ENCODE measurements at regions not wholly inside any gene's neighbourhood (a gene's known extent, or its start where the extent isn't known, plus 50 kb on each side); places are given as distances from the start of the nearest gene placed in this dataset.

GRCh38 chr4:126027601-126028000 is 712.8 kb downstream of the FAT4 start:
- H3K9me3 ChIP-seq (ENCODE audit: severe bottlenecking), result peaks cover 9% of the 10 kb centered on the region
- H3K27ac ChIP-seq, result no peak overlapping the region
- H3K27me3 ChIP-seq (ENCODE audit: insufficient read depth, low read depth, severe bottlenecking), result no peaks in the 10 kb centered on the region
- DNase-seq, result no peak
- H3K4me3 ChIP-seq (ENCODE audit: low read depth, low read length), result no peak overlapping the region
- H3K36me3 ChIP-seq, result no peaks in the 10 kb centered on the region
- no peak for TF ChIP-seq CTCF (IDR thresholded peaks at IDR 0.05; ENCODE audit: low read depth, low read length)

GRCh38 chr4:126028876-126029275 is 714.1 kb downstream of the FAT4 start:
- DNase-seq, result no peak
- Histone ChIP-seq H3K27ac (no peak overlapping the region), H3K4me3 (ENCODE audit: low read depth, low read length) (no peak overlapping the region), H3K9me3 (ENCODE audit: severe bottlenecking) (peaks cover 9% of the 10 kb centered on the region), H3K36me3 (no peaks in the 10 kb centered on the region), H3K27me3 (ENCODE audit: insufficient read depth, low read depth, severe bottlenecking) (no peaks in the 10 kb centered on the region)
- TF ChIP-seq CTCF (IDR thresholded peaks at IDR 0.05; ENCODE audit: low read depth, low read length), result no peak

- Histone ChIP-seq H3K9me3 (ENCODE audit: severe bottlenecking) (no peaks in the 10 kb centered on the region), H3K27ac (no peak overlapping the region), H3K4me3 (ENCODE audit: low read depth, low read length) (no peak overlapping the region), H3K27me3 (ENCODE audit: insufficient read depth, low read depth, severe bottlenecking) (no peaks in the 10 kb centered on the region), H3K36me3 (no peaks in the 10 kb centered on the region)
- TF ChIP-seq CTCF (IDR thresholded peaks at IDR 0.05; ENCODE audit: low read depth, low read length), result no peak
- no peak for DNase-seq
Measured at GRCh38 chr4:126037231-126037630, 722.5 kb downstream of the FAT4 start.

GRCh38 chr4:126038502-126039144 is 723.9 kb downstream of the FAT4 start:
- no peak for DNase-seq
- no peaks in the 10 kb centered on the region for H3K36me3 ChIP-seq
- H3K4me3 ChIP-seq (ENCODE audit: low read depth, low read length), result no peak overlapping the region
- H3K27ac ChIP-seq, result no peak overlapping the region
- no peaks in the 10 kb centered on the region for H3K27me3 ChIP-seq (ENCODE audit: insufficient read depth, low read depth, severe bottlenecking)
- no peaks in the 10 kb centered on the region for H3K9me3 ChIP-seq (ENCODE audit: severe bottlenecking)
- no peak for TF ChIP-seq CTCF (IDR thresholded peaks at IDR 0.05; ENCODE audit: low read depth, low read length)

GRCh38 chr4:126046081-126046614 is 731.4 kb downstream of the FAT4 start:
- DNase-seq, result peak; percentile 8
- no peak for TF ChIP-seq CTCF (IDR thresholded peaks at IDR 0.05; ENCODE audit: low read depth, low read length)
- Histone ChIP-seq H3K27ac (no peak overlapping the region), H3K9me3 (ENCODE audit: severe bottlenecking) (peaks cover 4% of the 10 kb centered on the region), H3K27me3 (ENCODE audit: insufficient read depth, low read depth, severe bottlenecking) (no peaks in the 10 kb centered on the region), H3K4me3 (ENCODE audit: low read depth, low read length) (no peak overlapping the region), H3K36me3 (no peaks in the 10 kb centered on the region)

GRCh38 chr4:126047114-126047513 is 732.4 kb downstream of the FAT4 start:
- TF ChIP-seq CTCF (IDR thresholded peaks at IDR 0.05; ENCODE audit: low read depth, low read length), result no peak
- no peak for DNase-seq
- Histone ChIP-seq H3K9me3 (ENCODE audit: severe bottlenecking) (peaks cover 4% of the 10 kb centered on the region), H3K27me3 (ENCODE audit: insufficient read depth, low read depth, severe bottlenecking) (no peaks in the 10 kb centered on the region), H3K27ac (no peak overlapping the region), H3K36me3 (no peaks in the 10 kb centered on the region), H3K4me3 (ENCODE audit: low read depth, low read length) (no peak overlapping the region)
